Stimulated activated CD8-positive, alpha-beta memory T cell treated with anti-CD3 and anti-CD28 coated beads, Interleukin-15, amount 100 ng/mL, for 48 hours (primary cell): ENCODE measurements at regions not wholly inside any gene's neighbourhood (a gene's known extent, or its start where the extent isn't known, plus 50 kb on each side); places are given as distances from the start of the nearest gene placed in this dataset.

ENCODE experiments used
- DNase-seq, 2 donors: peaks; one replicate each; pipeline ENCODE4 v3.0.0-alpha.2; 2020; ENCODE audit warnings: low read depth in 2 of 2

- DNase-seq = no peak
These were observed 981.5 kb downstream of the SORCS1 start for GRCh38 chr10:106183041-106183440.

GRCh38 chr10:106182542-106182941, 982.0 kb downstream of the SORCS1 start:
- no peak for DNase-seq

GRCh38 chr10:106181501-106181900, 983.0 kb downstream of the SORCS1 start:
- DNase-seq = no peak

- DNase-seq = no peak
These were observed 985.1 kb downstream of the SORCS1 start for GRCh38 chr10:106179430-106179829.

- DNase-seq = no peak
These were observed 988.6 kb downstream of the SORCS1 start for GRCh38 chr10:106175760-106176377.

- no peak for DNase-seq
These were observed 990.7 kb downstream of the SORCS1 start for GRCh38 chr10:106173838-106174237.

GRCh38 chr10:106169241-106169640, 995.3 kb downstream of the SORCS1 start:
- DNase-seq = no peak

- DNase-seq = no peak
These were observed 996.6 kb downstream of the SORCS1 start for GRCh38 chr10:106167946-106168345.

- no peak for DNase-seq
These were observed 1006.3 kb downstream of the SORCS1 start for GRCh38 chr10:106158241-106158640.

GRCh38 chr10:106147021-106147420, 1017.5 kb downstream of the SORCS1 start:
- DNase-seq = no peak

GRCh38 chr10:106139915-106140314, 1024.6 kb downstream of the SORCS1 start:
- no peak for DNase-seq

- DNase-seq = no peak
These were observed 1028.3 kb downstream of the SORCS1 start for GRCh38 chr10:106136175-106136574.

GRCh38 chr10:106134326-106135000, 1030.0 kb downstream of the SORCS1 start:
- DNase-seq = no peak

- DNase-seq = no peak
These were observed 1031.1 kb downstream of the SORCS1 start for GRCh38 chr10:106133451-106133850.

- no peak for DNase-seq
These were observed 1031.5 kb downstream of the SORCS1 start for GRCh38 chr10:106132956-106133355.

GRCh38 chr10:106114656-106115186, 1049.8 kb downstream of the SORCS1 start:
- DNase-seq = no peak

GRCh38 chr10:106111246-106111645, 1053.3 kb downstream of the SORCS1 start:
- DNase-seq = no peak

- no peak for DNase-seq
These were observed 1056.8 kb downstream of the SORCS1 start for GRCh38 chr10:106107706-106108105.

- DNase-seq = no peak
These were observed 1058.4 kb downstream of the SORCS1 start for GRCh38 chr10:106106114-106106513.

- no peak for DNase-seq
These were observed 1074.7 kb downstream of the SORCS1 start for GRCh38 chr10:106089855-106090254.

- no peak for DNase-seq
These were observed 1078.1 kb downstream of the SORCS1 start for GRCh38 chr10:106086391-106086790.

- DNase-seq = no peak
These were observed 1080.9 kb downstream of the SORCS1 start for GRCh38 chr10:106083572-106083971.

GRCh38 chr10:106082865-106083264, 1081.6 kb downstream of the SORCS1 start:
- DNase-seq = no peak
